ENCODE measurements at regions not wholly inside any gene's neighbourhood (a gene's known extent, or its start where the extent isn't known, plus 50 kb on each side); places are given as distances from the start of the nearest gene placed in this dataset.

GRCh38 chr2:67625178-67625577, 228.0 kb downstream of the ETAA1 start:
- DNase-seq = no peak

DNA sequence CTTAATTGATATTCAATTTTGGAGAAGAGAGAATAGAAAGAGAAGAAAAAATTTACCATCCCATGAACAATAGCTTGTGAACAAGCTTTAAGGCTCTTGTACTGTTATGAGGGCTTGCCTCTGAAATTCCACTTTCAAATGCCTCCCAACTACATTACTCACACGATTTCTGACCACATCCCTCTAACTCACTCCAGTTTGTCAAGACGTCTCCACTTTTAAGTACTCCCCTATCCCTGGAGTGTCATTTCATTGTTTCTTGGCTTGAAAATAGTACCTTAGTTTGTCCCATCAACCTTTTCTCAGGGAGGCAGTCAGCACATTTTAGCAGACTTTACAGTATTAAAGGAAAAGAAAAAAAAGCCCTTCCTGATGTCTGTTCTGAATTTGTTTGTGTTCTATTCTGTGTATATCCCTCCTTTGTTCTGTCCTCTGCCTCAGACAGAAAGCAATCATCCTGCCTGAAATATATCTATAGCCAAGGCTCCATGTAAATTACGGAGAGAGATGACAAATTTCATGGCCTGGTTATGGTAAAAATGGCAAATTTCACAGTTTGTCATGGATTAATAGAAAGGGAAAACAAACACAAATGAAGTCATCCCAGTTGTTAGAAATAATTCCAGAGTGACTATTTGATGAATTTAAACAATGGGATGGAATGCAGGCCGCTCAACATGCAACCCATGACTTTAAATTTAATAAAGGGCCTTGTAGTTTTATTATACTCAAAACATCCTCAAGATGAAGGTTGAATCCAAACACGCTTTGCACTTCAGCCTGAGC, 228.8 kb downstream of the ETAA1 start:
- DNase-seq = no peak

DNA sequence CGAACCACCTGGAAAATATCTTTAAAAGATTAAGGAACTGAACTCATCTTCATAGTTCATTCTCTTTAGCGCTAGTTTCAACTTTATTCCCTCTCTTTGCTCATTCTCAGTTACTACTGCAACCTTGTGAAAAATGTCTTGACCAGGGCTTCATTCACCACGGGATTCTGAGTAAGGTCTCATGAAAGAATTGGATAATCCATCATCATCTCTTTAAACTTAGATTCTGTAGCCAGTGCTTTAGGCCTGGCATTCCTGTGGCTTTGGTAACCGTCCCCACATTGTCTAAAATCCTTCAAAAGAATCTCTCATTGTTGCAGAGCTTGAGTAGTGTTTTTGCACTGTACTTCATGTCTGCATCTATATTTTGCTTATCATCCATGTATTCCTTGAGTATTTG, 229.5 kb downstream of the ETAA1 start:
- DNase-seq = no peak

GRCh38 chr2:67627456-67628207, 230.5 kb downstream of the ETAA1 start:
- DNase-seq = no peak

- no peak for DNase-seq
Measured at GRCh38 chr2:67628892-67629291, 231.8 kb downstream of the ETAA1 start.

DNA sequence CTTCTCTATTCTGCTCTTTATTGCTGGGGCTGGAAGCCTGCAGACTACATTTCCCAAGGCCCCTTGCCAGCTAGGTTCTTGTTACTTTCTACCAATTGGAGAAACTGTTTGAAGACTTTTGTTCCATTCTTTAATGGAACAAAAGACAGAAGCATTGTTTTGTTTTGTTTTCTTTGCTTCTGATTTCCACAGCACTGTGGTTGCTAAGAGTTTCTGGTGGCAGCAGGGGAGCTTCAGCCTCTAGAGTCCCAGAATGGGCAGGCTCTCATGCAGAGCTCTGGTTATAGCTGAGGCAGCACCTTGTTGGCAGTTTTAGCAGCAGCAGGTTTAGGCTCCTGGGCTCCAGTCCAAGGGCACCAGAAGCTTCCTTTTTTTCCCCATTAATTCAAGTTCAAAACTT, 234.3 kb downstream of the ETAA1 start:
- no peak for DNase-seq

- DNase-seq = no peak
Measured at GRCh38 chr2:67633212-67633856, 236.2 kb downstream of the ETAA1 start.

GRCh38 chr2:67638146-67638545, 241.0 kb downstream of the ETAA1 start:
- no peak for DNase-seq

- no peak for DNase-seq
Measured at GRCh38 chr2:67641312-67642045, 244.3 kb downstream of the ETAA1 start.

DNA sequence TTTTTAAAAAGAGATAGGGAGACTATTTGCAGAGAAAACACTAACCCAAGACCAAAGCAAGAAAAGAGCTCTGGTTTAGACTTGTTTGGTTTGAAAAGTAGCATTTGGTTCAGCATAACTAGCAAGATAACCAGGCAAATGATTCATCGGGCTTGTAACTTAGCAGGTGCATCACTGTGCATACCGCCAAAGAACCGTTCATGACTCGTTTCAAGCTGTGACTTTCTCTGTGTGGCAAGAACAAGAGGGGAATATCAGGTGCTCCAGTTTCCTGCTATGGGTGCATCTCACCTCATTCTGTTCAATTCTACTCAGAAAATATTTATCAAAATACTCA, 244.9 kb downstream of the ETAA1 start:
- no peak for DNase-seq

GRCh38 chr2:67642961-67643360, 245.8 kb downstream of the ETAA1 start:
- no peak for DNase-seq

- no peak for DNase-seq
Measured at GRCh38 chr2:67645280-67646138, 248.4 kb downstream of the ETAA1 start.

DNA sequence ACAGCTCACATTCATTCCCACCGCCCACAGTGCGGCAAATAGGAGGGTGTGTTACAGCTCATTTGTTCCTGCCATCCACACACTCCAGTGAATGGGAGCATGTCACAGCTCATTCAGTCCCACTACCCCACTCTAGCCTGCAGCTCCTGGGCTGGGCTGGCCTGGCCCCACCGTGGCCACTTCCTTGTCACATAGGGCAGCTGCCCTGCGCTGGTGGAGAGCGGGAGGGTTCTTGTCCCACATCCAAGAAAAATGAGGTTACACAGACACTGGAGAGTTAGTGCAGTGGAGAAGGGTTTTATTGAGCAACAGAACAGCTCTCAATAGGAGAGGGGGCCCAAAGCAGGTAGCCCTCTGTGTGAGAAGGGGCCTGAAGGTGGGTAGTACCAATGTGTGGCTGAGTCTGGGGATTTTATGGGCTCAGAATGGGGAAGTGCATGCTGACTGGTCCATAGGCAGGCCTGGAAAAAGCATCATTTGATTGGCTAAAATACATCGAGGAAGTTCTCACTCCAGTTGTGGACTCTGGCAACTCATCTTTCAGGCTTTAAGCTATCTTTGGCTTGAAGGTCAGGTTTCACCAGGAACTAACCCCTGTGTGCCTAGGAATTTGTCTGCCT, 249.7 kb downstream of the ETAA1 start:
- DNase-seq = no peak

DNA sequence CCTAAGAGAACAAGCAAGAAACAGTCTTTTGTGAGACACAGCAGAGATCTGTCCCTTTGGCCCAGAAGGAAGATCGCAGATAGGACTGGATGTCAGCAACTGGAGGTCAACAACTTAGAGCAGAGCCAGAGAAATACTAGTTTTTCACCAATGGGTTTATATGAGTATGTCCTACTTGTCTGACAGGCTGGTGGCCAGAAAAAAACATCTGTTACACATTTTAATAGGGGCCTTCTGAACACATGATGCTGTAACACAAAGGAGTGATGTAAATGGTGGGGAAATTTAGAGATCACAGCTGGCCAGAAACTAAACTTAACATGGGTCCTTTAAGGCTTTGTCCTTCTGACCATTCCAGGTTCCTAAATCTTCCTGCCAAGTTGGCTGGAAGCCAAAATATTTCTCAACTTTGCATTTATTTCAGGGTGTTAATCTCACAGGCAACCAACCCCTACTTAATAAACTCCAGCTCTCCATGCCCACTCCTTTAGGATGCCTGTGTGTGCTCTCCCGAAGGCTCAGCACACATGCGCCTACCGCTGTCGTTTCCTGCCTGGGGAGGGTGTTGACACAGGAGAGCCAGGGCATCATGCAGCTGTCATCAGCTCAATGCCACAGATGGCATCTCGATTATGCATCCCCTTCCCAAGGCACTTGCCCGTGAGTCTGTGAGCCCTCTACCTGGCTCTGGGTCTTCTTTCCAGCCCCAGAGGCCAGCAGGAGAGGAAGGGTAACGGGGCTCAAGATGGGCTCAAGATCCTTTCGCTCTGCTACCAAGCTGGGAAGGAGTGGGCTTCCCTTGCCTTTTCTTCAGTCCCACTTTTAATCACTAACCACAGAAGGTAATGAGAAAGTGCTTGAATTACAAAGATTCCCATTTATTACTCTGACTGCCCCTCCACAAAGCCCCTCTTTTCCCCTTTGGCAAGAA, 252.5 kb downstream of the ETAA1 start:
- DNase-seq = no peak

- DNase-seq = peak; percentile 78
Measured at GRCh38 chr2:67650291-67651133, 253.4 kb downstream of the ETAA1 start.

- DNase-seq = no peak
Measured at GRCh38 chr2:67651565-67651964, 254.4 kb downstream of the ETAA1 start.

DNA sequence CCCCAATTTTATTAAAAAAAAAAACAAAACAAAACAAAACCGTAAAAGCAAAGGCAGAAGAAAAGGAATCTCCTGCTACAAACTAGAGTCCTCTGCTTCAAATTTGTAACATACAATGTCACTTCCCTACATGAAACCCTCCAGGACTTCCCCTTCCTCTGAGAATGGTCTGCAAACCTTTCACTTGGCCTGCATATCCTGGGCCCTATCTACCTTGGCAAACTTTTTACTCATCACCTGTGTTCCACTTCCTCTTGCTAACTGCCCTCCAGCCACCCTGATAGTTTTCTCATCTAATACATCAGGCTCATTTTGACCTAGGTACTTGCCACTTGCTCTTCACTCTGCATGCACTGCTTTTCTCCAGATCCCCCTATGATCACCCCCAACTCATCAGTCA, 255.5 kb downstream of the ETAA1 start:
- no peak for DNase-seq

GRCh38 chr2:67656875-67657274, 259.7 kb downstream of the ETAA1 start:
- no peak for DNase-seq

DNA sequence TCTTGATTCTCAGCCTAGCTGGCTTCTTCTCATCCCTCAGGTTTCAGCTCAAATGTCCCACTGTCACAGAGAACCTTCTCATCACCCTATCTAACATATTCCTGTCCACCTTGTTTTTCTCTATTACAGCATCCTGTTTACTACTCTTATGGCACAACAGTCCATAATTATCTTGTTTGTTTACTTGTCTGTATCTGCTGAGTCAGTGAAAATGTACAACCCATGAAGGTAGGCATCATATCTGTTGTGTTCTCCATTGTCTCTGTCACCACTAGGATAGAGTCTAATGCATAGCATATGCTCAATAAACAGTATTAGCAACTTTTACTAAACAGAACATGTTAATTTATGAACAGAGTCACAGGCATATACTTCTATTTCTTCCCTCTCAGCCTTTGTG, 261.7 kb downstream of the ETAA1 start:
- no peak for DNase-seq
